T-helper 17 cell (primary cell): ENCODE measurements at regions not wholly inside any gene's neighbourhood (a gene's known extent, or its start where the extent isn't known, plus 50 kb on each side); places are given as distances from the start of the nearest gene placed in this dataset.

Experiments used
- ATAC-seq: fragments of 150-1000 bp; cut with Tn5 transposase; 2 replicates; pipeline ENCODE4 v1.10.0; 2021; ENCODE audit warnings: mild to moderate bottlenecking, moderate library complexity
- DNase-seq, 3 donors: peaks; one replicate each; pipeline versions ENCODE4 v3.0.0 to v3.0.0-alpha.2; 2020 to 2021
- H3K9me3 ChIP-seq: one replicate; pipeline ENCODE4 v1.7.0; 2013; ENCODE audit warnings: low read length, mild to moderate bottlenecking; ENCODE audit not compliant: control insufficient read depth, poor library complexity, severe bottlenecking
- H3K27ac Mint-ChIP-seq: one replicate; pipeline ENCODE4 v1.8.0; 2022; ENCODE audit warnings: mild to moderate bottlenecking, moderate library complexity, mixed read lengths
- H3K27me3 Mint-ChIP-seq: one replicate; pipeline ENCODE4 v1.8.0; 2022; ENCODE audit warnings: mixed read lengths
- H3K36me3 Mint-ChIP-seq: one replicate; pipeline ENCODE4 v1.8.0; 2022; ENCODE audit warnings: low read depth, mixed read lengths
- H3K4me1 Mint-ChIP-seq: one replicate; pipeline ENCODE4 v1.8.0; 2022; ENCODE audit warnings: mild to moderate bottlenecking, mixed read lengths
- H3K4me3 Mint-ChIP-seq: one replicate; pipeline ENCODE4 v1.8.0; 2022; ENCODE audit warnings: mild to moderate bottlenecking, moderate library complexity, mixed read lengths

DNA sequence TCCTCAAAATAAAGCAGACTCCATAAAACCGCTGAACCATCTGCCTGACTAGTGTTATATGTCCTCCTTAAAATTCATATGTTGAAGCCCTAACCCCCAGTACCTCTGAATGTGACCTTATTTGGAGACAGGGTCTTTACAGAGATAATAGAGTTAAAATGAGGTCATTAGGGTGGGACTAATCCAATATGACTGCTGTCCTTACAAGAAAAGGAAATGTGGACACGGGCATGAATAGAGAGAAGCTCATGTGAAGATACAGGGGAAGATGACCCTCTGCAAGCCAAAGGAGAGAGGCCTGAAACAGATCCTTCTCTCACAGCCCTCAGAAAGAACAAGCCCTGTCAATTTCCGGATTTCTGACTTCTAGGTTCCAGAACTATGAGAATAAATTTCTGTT, 82.0 kb upstream of the KLHL13 start:
- ATAC-seq, result no peak
- no peak overlapping the region for H3K4me3 Mint-ChIP-seq
- no peaks in the 10 kb centered on the region for H3K4me1 Mint-ChIP-seq

GRCh38 chrX:118199997-118200396, 83.4 kb upstream of the KLHL13 start:
- Mint-ChIP-seq H3K4me1 (no peaks in the 10 kb centered on the region), H3K27me3 (no peaks in the 10 kb centered on the region), H3K27ac (no peak overlapping the region), H3K4me3 (no peak overlapping the region), H3K36me3 (no peaks in the 10 kb centered on the region)
- H3K9me3 ChIP-seq, result no peaks in the 10 kb centered on the region
- DNase-seq (no peak), ATAC-seq (no peak)

More for the DNA sequence above, 82.0 kb upstream of the KLHL13 start:
- H3K27ac Mint-ChIP-seq, result no peak overlapping the region
- no peaks in the 10 kb centered on the region for H3K27me3 Mint-ChIP-seq
- no peaks in the 10 kb centered on the region for H3K36me3 Mint-ChIP-seq
- H3K9me3 ChIP-seq, result no peaks in the 10 kb centered on the region
- DNase-seq, result no peak

- H3K4me3 Mint-ChIP-seq, result no peak overlapping the region
- no peaks in the 10 kb centered on the region for H3K36me3 Mint-ChIP-seq
- H3K27me3 Mint-ChIP-seq, result no peaks in the 10 kb centered on the region
- H3K9me3 ChIP-seq, result no peaks in the 10 kb centered on the region
- H3K27ac Mint-ChIP-seq, result no peak overlapping the region
- no peaks in the 10 kb centered on the region for H3K4me1 Mint-ChIP-seq
- DNase-seq (no peak), ATAC-seq (no peak)
These were observed 89.1 kb upstream of the KLHL13 start for GRCh38 chrX:118205421-118206395.

GRCh38 chrX:118207831-118208453, 91.3 kb upstream of the KLHL13 start:
- Mint-ChIP-seq H3K27me3 (no peaks in the 10 kb centered on the region), H3K4me1 (no peaks in the 10 kb centered on the region), H3K36me3 (no peaks in the 10 kb centered on the region), H3K27ac (no peak overlapping the region), H3K4me3 (no peak overlapping the region)
- ATAC-seq (no peak), DNase-seq (no peak)
- H3K9me3 ChIP-seq, result no peaks in the 10 kb centered on the region

DNA sequence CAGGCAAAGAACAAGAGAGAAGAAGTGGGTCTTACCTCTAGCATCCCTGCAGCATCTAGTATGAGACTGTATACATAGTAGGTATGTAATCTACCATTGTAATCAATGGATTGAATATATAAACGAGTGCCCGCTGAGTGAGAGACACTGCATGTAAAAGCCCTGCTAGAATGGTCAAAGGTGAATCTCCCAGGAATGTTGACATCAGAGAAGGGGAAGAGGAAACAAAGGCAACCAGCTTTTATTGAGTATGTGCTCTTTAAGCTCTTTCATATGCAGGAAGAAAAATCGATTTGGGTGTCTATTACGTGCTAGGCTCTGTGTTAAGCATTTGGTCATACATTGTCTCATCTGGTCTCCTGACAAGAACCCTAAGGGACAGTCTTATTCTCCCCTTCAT, 91.9 kb upstream of the KLHL13 start:
- ATAC-seq (no peak), DNase-seq (no peak)
- Mint-ChIP-seq H3K27me3 (no peaks in the 10 kb centered on the region), H3K4me1 (no peaks in the 10 kb centered on the region), H3K4me3 (no peak overlapping the region), H3K27ac (no peak overlapping the region), H3K36me3 (no peaks in the 10 kb centered on the region)
- no peaks in the 10 kb centered on the region for H3K9me3 ChIP-seq

DNA sequence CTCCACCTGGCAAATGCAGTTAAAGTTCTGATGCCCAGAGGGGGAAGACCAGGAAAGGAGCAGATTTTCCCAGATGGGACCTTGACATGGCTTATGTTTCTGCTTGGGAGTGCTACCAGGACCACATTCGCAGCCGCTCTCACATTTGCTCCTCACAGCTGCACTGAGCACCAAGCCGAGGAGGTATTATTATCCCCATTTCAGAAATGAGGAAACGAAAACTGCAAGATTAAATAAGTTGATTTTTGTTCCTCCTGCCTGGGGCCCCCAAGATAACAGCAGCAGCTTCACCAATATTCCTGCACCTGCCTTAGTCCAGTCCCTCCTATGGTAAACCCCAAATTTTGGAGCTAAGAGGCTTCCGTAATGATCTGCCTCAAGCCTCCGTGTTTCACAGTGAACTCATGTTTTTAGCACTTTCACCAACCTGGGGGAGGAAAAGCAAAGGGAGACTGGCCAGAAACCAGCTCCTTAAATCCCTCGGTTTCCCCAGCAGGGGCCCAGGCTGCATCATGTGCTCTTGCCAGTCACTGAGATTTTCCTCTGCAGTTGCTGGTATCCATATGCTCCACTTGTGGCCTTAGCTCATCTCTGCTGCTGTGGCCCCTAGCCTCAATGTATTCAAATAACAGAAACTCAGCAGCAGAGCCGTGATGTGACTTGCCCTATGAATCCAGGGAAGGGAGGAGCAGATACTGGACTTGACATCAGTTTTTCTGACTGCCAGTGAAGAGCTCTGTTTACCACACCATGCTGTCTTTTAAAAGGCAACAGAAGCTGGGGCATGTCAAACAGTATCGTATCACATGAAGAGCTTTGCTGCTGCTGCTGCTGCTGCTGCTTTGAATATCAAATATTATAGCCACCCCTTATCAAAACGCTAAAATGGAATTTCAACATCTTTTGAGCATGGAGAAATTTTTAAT, 95.5 kb upstream of the KLHL13 start:
- no peak overlapping the region for H3K4me3 Mint-ChIP-seq
- H3K9me3 ChIP-seq, result no peaks in the 10 kb centered on the region
- ATAC-seq (no peak), DNase-seq (no peak)
- H3K27ac Mint-ChIP-seq, result no peak overlapping the region
- H3K4me1 Mint-ChIP-seq, result no peaks in the 10 kb centered on the region
- H3K36me3 Mint-ChIP-seq, result no peaks in the 10 kb centered on the region
- no peaks in the 10 kb centered on the region for H3K27me3 Mint-ChIP-seq

DNA sequence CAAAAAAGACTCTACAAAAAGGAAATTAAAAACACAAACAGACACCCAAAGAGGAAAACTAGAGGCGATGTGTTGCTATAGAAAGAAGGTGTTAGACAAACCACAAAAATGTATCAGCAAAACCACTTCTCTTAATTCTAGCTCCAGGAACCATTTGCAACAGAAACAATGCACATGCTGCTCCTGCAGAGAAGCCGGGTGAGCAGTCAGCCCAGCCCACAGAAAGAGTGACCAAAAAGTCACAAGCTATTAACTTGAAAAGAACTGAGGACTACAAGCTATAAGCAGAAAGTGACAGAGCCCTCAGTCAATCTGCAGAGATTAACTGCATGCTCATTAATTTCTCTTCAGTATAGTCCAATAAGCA, 96.2 kb upstream of the KLHL13 start:
- no peak for ATAC-seq
- Mint-ChIP-seq H3K4me1 (no peaks in the 10 kb centered on the region), H3K27ac (no peak overlapping the region), H3K4me3 (no peak overlapping the region), H3K27me3 (no peaks in the 10 kb centered on the region), H3K36me3 (no peaks in the 10 kb centered on the region)
- no peak for DNase-seq
- no peaks in the 10 kb centered on the region for H3K9me3 ChIP-seq

DNA sequence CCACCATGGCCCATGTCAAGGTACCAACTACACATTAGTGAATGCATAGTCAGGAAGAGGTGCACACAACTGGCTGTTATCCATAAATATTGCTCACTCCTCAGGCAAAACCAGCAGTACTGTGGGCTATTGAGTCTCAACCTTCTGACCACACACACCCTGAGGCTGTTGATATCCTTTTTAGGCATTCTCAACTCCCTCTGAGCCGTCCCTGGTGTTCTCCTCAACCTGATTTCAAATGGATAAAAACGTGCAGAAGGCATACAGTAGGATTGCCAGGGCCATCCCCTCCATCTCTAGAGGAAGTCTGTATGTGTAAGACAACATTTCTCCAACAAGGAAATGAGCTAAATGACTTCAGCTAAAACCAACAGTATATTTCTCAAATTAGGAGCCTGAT, 98.7 kb upstream of the KLHL13 start:
- DNase-seq, result no peak
- no peaks in the 10 kb centered on the region for H3K27me3 Mint-ChIP-seq
- no peak overlapping the region for H3K27ac Mint-ChIP-seq
- H3K36me3 Mint-ChIP-seq, result no peaks in the 10 kb centered on the region
- H3K9me3 ChIP-seq, result no peaks in the 10 kb centered on the region
- no peak for ATAC-seq
- no peaks in the 10 kb centered on the region for H3K4me1 Mint-ChIP-seq
- H3K4me3 Mint-ChIP-seq, result no peak overlapping the region

- Mint-ChIP-seq H3K36me3 (no peaks in the 10 kb centered on the region), H3K4me1 (no peaks in the 10 kb centered on the region), H3K27me3 (no peaks in the 10 kb centered on the region), H3K4me3 (no peak overlapping the region), H3K27ac (no peak overlapping the region)
- no peak for DNase-seq
- H3K9me3 ChIP-seq, result no peaks in the 10 kb centered on the region
- no peak for ATAC-seq
These were observed 99.5 kb upstream of the KLHL13 start for GRCh38 chrX:118216087-118216486.

DNA sequence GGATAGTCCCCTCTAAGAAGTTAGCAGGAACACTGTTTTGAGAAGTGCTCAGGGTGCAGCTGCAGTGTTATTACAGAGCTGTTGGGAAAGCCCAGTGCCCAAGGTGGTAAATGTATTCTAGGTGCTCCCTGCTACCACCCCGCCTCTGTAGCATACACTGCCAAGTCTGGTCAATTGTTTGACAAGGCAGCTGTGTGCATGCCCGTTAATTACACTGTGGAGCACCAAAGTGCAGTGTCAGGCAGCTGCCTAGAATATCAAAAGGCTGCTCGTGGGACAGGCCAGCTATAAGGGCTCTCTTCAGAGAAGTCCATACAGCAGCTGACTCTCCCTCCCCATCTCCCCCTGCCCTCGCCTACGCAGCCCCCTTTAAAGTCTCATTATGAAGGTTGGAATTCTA, 99.9 kb upstream of the KLHL13 start:
- H3K27me3 Mint-ChIP-seq, result no peaks in the 10 kb centered on the region
- no peaks in the 10 kb centered on the region for H3K4me1 Mint-ChIP-seq
- H3K36me3 Mint-ChIP-seq, result no peaks in the 10 kb centered on the region
- ATAC-seq, result no peak
- DNase-seq, result no peak
- no peak overlapping the region for H3K27ac Mint-ChIP-seq
- no peaks in the 10 kb centered on the region for H3K9me3 ChIP-seq
- no peak overlapping the region for H3K4me3 Mint-ChIP-seq

DNA sequence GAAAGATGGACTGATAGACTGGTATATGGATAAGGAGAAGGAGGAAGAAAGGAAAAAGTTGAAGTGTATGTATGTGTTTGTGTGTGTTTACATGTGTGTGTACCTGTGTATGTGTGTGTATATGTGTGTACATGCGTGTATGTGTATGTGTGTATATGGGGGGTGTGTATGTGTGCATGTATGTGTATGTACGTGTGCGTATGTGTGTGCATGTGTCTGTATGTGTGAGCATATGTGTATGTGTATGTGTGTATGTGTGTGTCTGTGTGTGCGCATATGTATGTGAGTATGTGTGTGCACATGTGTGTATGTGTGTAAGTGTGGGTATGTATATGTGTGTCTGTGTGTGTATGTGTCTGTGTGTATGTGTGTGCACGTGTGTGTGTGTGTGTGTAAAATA, 101.5 kb upstream of the KLHL13 start:
- ATAC-seq, result no peak
- no peaks in the 10 kb centered on the region for H3K4me1 Mint-ChIP-seq
- H3K36me3 Mint-ChIP-seq, result no peaks in the 10 kb centered on the region
- no peak overlapping the region for H3K27ac Mint-ChIP-seq
- H3K9me3 ChIP-seq, result no peaks in the 10 kb centered on the region
- no peaks in the 10 kb centered on the region for H3K27me3 Mint-ChIP-seq
- no peak overlapping the region for H3K4me3 Mint-ChIP-seq
- DNase-seq, result no peak

GRCh38 chrX:118218940-118219339, 102.3 kb upstream of the KLHL13 start:
- ATAC-seq (no peak), DNase-seq (no peak)
- Mint-ChIP-seq H3K27me3 (no peaks in the 10 kb centered on the region), H3K4me1 (no peaks in the 10 kb centered on the region), H3K27ac (no peak overlapping the region), H3K36me3 (no peaks in the 10 kb centered on the region), H3K4me3 (no peak overlapping the region)
- no peaks in the 10 kb centered on the region for H3K9me3 ChIP-seq

- H3K4me3 Mint-ChIP-seq, result no peak overlapping the region
- no peak for ATAC-seq
- H3K27ac Mint-ChIP-seq, result no peak overlapping the region
- H3K4me1 Mint-ChIP-seq, result no peaks in the 10 kb centered on the region
- no peaks in the 10 kb centered on the region for H3K27me3 Mint-ChIP-seq
- DNase-seq, result no peak
- no peaks in the 10 kb centered on the region for H3K9me3 ChIP-seq
- no peaks in the 10 kb centered on the region for H3K36me3 Mint-ChIP-seq
These were observed 103.3 kb upstream of the KLHL13 start for GRCh38 chrX:118219866-118220265.
